ENCODE measurements at regions not wholly inside any gene's neighbourhood (a gene's known extent, or its start where the extent isn't known, plus 50 kb on each side); places are given as distances from the start of the nearest gene placed in this dataset.

- Histone ChIP-seq H3K9ac (ENCODE audit: insufficient read depth, low read length) (no peak overlapping the region), H4K20me1 (ENCODE audit: control insufficient read depth, extremely low read depth, insufficient read depth, low read length) (no peaks in the 10 kb centered on the region), H3K79me2 (ENCODE audit: control insufficient read depth, insufficient read depth, low read length) (no peaks in the 10 kb centered on the region), H3K36me3 (ENCODE audit: control insufficient read depth, insufficient read depth, low read length) (no peaks in the 10 kb centered on the region), H3K27me3 (ENCODE audit: control insufficient read depth, insufficient read depth, low read length) (no peaks in the 10 kb centered on the region), H3K4me2 (ENCODE audit: extremely low read depth, insufficient read depth, low read length) (no peak overlapping the region), H2AFZ (ENCODE audit: low read length) (no peak overlapping the region), H3K9me3 (ENCODE audit: control insufficient read depth, insufficient read depth, low read depth, low read length) (no peaks in the 10 kb centered on the region), H3K27ac (ENCODE audit: insufficient read depth, low read length) (no peak overlapping the region), H3K4me1 (ENCODE audit: control insufficient read depth, extremely low read depth, insufficient read depth, low read length) (no peaks in the 10 kb centered on the region), H3K4me3 (replicated peaks in 1 of 4; ENCODE audit: control extremely low read depth in 1 of 4, insufficient read depth in 1 of 4, low read depth in 3 of 4, low read length in 4 of 4) (no peak overlapping the region)
- TF ChIP-seq CTCF (conservative IDR thresholded peaks at IDR 0.05 in 1 of 2, IDR thresholded peaks at IDR 0.05 in 1 of 2; ENCODE audit: low read depth in 1 of 2, low read length in 2 of 2) (no peak), EZH2 (IDR thresholded peaks at IDR 0.05; ENCODE audit: low read length, missing control alignments) (no peak)
- DNase-seq (ENCODE audit: low read depth in 2 of 2), result no peak
These were observed 516.2 kb downstream of the KCTD8 start for GRCh38 chr4:43932448-43932847.

- no peak overlapping the region for H3K4me2 ChIP-seq (ENCODE audit: extremely low read depth, insufficient read depth, low read length)
- no peaks in the 10 kb centered on the region for H3K36me3 ChIP-seq (ENCODE audit: control insufficient read depth, insufficient read depth, low read length)
- H3K9me3 ChIP-seq (ENCODE audit: control insufficient read depth, insufficient read depth, low read depth, low read length), result no peaks in the 10 kb centered on the region
- H3K79me2 ChIP-seq (ENCODE audit: control insufficient read depth, insufficient read depth, low read length), result no peaks in the 10 kb centered on the region
- H2AFZ ChIP-seq (ENCODE audit: low read length), result no peak overlapping the region
- no peaks in the 10 kb centered on the region for H3K27me3 ChIP-seq (ENCODE audit: control insufficient read depth, insufficient read depth, low read length)
- H3K4me1 ChIP-seq (ENCODE audit: control insufficient read depth, extremely low read depth, insufficient read depth, low read length), result no peaks in the 10 kb centered on the region
- H3K9ac ChIP-seq (ENCODE audit: insufficient read depth, low read length), result no peak overlapping the region
- no peak for DNase-seq (ENCODE audit: low read depth in 2 of 2)
- H3K4me3 ChIP-seq (replicated peaks in 1 of 4; ENCODE audit: control extremely low read depth in 1 of 4, insufficient read depth in 1 of 4, low read depth in 3 of 4, low read length in 4 of 4), result no peak overlapping the region
- H3K27ac ChIP-seq (ENCODE audit: insufficient read depth, low read length), result no peak overlapping the region
- no peak for TF ChIP-seq EZH2 (IDR thresholded peaks at IDR 0.05; ENCODE audit: low read length, missing control alignments)
- TF ChIP-seq CTCF (conservative IDR thresholded peaks at IDR 0.05 in 1 of 2, IDR thresholded peaks at IDR 0.05 in 1 of 2; ENCODE audit: low read depth in 1 of 2, low read length in 2 of 2), result no peak
- H4K20me1 ChIP-seq (ENCODE audit: control insufficient read depth, extremely low read depth, insufficient read depth, low read length), result no peaks in the 10 kb centered on the region
These were observed 504.6 kb downstream of the KCTD8 start for GRCh38 chr4:43943998-43944397.

- Histone ChIP-seq H3K9me3 (ENCODE audit: control insufficient read depth, insufficient read depth, low read depth, low read length) (no peaks in the 10 kb centered on the region), H3K4me2 (ENCODE audit: extremely low read depth, insufficient read depth, low read length) (no peak overlapping the region), H3K4me1 (ENCODE audit: control insufficient read depth, extremely low read depth, insufficient read depth, low read length) (no peaks in the 10 kb centered on the region), H4K20me1 (ENCODE audit: control insufficient read depth, extremely low read depth, insufficient read depth, low read length) (no peaks in the 10 kb centered on the region), H2AFZ (ENCODE audit: low read length) (no peak overlapping the region), H3K36me3 (ENCODE audit: control insufficient read depth, insufficient read depth, low read length) (no peaks in the 10 kb centered on the region), H3K4me3 (replicated peaks in 1 of 4; ENCODE audit: control extremely low read depth in 1 of 4, insufficient read depth in 1 of 4, low read depth in 3 of 4, low read length in 4 of 4) (no peak overlapping the region), H3K79me2 (ENCODE audit: control insufficient read depth, insufficient read depth, low read length) (no peaks in the 10 kb centered on the region), H3K9ac (ENCODE audit: insufficient read depth, low read length) (no peak overlapping the region), H3K27ac (ENCODE audit: insufficient read depth, low read length) (no peak overlapping the region), H3K27me3 (ENCODE audit: control insufficient read depth, insufficient read depth, low read length) (no peaks in the 10 kb centered on the region)
- no peak for DNase-seq (ENCODE audit: low read depth in 2 of 2)
- TF ChIP-seq CTCF (conservative IDR thresholded peaks at IDR 0.05 in 1 of 2, IDR thresholded peaks at IDR 0.05 in 1 of 2; ENCODE audit: low read depth in 1 of 2, low read length in 2 of 2) (no peak), EZH2 (IDR thresholded peaks at IDR 0.05; ENCODE audit: low read length, missing control alignments) (no peak)
These were observed 488.6 kb downstream of the KCTD8 start for GRCh38 chr4:43959976-43960375.
